CD4-positive, alpha-beta T cell treated with Interleukin-21 for 1 hour (primary cell): ENCODE measurements at regions not wholly inside any gene's neighbourhood (a gene's known extent, or its start where the extent isn't known, plus 50 kb on each side); places are given as distances from the start of the nearest gene placed in this dataset.

Experiments used
- DNase-seq: peaks from one replicate; pipeline ENCODE4 v3.0.0-alpha.2; 2020

DNA sequence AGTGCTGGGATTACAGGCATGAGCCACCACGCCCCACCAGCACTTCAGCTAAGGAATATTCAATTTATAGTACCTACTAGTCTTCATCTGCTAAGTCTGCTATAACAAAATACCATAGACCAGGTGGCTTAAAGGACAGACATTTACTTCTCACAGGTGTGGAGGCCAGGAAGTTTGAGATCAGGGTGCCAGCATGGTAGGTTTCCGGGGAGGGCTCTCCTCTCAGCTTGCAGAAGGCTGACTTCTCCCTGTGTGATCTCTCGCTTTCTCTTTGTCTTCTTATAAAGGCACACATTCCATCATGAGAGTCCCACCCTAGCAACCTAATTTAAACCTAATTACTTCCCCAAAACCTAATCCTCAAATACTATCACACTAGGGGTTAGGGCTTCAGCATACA, 433.0 kb downstream of the INSC start:
- no peak for DNase-seq

DNA sequence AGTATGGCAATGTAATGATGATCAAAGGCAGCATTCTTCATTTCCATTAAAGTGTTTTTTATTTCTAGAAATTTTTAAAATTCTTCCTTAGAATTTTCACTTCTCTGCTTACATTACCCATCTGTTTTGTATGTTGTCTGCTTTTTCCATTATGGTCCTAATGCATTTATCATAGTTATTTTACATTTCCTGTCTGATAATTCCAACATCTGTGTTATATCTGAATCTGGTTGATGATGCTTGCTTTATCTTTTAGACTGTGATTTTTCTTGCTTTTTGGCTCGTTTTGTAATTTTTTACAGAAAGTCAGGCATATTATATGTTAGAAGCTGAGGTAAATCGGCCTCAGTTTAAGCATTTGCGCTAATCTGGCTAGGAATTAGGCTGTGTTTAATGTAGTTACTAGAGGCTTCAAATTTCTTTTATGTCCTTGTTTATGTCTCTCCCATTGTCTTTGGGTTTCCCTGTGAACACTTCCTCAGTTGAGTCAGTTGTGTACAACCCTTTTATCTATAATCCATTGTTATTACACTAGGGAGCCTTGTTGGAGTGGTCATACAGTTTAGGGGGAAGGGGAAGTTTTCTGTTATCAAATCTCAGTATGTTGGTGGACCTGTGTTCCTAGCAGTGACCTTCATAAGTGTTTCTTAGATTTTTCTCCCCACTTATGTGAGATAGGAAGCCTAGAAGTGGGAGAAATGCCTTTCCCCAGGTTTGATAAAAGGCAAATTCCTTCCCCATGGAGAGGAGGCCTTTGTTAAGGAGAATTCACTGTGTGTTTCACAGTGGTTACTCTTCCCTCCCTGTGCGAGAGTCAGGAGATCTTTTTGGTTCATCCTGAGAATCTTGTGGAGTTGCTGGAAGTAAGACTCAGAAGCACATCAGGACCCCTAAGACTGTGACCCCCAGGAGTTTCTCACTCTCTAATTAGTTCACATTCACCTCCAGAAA, 437.5 kb downstream of the INSC start:
- DNase-seq, result no peak

DNA sequence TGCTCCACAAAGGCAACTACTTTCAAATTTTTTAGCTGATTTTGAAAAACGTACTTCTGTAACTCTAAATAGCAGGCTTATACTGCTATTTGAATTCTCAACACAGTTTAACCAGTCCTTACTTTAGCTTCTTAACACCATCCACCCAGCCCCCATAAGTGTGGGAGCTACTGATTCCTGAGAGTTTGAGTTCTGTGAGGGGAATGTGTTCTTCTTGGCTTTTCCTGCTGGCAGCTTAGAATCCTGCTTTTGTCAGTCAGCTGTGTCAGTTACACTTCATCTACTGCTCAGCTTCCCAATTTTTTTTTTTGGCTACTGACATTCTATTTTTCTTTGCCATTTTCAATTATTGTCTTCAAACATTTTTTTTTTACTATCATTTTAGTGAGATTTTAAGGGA, 440.4 kb downstream of the INSC start:
- DNase-seq, result no peak

DNA sequence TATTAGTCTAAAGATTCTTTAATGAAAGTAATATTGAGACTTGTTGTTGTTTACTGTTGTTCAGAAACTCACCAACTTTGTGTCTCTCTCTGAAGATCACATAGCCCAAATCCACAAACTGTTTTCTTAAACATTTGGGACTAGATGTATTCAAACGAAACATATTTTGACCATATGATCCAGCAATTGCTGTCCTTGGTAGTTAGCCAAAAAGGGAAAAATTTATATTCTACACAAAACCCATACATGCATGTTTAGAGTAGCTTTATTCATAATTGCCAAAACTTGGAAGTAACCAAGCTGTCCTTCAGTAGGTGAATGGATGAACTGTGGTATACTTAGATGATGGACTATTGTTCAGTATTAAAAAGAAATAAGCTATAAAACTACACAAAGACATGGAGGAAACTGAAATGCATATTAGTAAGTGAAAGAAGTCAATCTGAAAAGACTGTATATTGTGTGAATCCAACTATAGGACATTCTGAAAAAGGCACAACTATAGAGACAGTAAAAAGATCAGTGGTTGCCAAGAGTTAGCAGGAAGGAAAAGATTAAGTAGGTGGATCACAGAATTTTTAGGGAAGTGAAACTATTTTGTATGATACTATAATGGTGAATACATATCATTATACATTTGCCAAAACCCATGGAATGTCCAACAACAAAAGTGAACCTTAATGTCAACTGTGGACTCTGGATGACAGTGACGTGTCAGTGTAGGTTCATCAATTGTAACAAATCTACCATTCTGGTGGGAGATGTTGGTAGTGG, 442.9 kb downstream of the INSC start:
- DNase-seq, result no peak

DNA sequence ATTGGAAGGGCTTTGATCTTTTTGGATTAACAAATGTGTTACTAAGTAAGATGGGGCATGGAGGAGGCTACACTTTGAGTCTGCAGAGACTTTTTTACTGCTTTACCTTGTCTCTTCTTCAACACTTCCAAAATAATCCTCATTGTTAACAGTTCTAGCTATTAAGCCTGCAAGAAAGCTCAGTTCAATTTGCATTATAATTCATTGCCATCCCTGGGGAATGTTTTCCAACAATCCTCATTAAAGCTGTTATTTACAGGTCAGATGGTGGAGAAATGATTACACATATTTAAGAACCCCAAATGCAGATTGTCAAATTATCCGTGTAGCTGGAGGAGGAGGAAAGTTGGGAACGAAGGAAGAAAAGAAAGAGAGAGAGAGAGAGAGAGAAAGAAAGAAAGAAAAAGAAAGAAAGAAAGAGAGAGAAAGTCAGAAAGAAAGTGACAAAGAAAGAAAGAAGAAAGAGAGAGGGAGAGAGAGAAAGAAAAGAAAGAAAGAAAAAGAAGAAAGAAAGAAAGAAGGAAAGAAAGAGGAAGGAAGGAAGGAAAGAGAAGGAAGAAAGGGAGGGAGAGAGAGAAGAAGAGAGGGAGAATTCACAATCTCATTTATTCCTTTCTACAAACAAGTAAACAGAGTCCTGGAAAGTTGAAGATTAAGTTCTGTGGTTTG, 443.9 kb downstream of the INSC start:
- no peak for DNase-seq

DNA sequence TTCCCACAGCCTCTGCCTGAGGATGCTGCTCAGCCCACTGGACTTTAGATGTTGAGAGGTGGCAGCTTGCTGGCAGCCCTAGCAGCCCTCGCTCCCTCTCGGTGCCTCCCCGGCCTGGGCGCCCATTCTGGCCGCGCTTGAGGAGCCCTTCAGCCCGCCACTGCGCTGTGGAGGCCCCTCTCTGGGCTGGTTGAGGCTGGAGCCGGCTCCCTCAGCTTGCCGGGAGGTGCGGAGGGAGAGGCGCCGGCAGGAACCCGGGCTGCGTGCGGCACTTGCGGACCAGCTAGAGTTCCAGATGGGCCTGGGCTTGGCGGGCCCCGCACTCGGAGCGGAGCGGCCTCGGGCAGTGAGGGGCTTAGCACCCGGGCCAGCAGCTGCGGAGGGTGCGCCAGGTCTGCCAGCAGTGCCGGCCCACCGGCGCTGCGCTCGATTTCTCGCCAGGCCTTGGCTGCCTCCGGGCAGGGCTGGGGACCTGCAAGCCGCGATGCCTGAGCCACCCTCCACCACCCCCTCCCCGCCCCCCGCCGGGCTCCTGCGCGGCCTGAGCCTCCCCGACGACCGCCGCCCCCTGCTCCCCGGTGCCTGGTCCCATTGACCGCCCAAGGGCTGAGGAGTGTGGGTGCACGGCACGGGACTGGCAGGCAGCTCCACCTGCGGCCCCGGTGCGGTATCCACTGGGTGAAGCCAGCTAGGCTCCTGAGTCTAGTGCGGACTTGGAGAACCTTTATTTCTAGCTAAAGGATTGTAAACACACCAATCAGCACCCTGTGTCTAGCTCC, 446.2 kb downstream of the INSC start:
- DNase-seq, result no peak

DNA sequence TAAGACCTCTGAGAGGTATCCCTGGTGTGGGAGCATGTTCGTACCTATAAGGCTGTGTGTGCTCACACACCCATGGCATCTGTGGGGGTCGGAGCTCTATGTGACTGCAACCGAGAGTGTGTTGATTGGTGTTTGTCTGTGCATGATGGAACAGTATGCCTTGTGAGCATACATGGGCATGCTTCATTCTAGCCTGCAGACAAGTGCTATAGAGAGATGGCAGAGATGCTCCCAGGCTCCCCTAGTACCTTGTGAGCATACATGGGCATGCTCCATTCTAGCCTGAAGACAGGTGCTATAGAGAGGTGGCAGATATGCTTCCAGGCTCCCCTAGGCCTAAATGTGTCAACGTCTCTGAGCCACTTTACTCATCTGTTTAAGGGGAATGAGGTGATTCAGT, 447.5 kb downstream of the INSC start:
- no peak for DNase-seq

DNA sequence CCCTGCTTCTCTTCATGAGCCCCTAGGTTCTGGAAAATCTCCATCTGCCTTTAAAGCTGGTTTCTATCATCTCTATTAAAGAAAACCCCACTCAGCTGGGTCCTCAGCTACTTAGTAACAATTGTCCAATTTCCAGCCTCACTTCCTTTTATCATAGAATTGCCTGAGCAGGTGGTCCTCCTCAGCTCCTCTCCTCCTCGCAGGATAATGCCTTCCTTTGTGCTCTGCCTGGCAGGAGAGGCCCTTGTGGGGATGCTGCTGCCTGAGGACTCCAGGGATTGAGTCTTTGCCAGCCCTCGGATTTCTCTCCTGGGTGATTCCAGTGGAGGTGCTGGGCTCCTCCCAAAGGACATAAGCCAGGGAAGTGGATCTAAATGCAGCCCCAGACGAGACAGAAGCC, 448.3 kb downstream of the INSC start:
- no peak for DNase-seq

DNA sequence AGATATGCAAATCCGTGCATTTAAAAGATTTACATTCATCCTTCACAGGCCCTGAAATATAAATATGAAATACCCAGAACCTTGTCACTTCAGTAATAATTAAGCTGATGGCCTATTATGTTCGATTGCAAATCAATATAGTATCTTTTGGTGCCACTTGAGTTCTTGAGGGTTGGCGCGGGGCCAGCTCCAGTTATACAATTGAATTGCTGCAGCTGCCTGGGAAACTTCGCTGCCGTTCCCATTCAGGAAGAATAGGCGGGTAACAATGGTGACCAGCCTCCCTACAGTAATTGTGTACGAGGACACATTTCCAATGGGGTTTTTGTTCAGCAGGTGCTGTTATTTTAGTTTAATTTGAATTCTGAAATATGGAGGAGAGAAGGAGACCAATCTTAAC, 451.2 kb downstream of the INSC start:
- DNase-seq, result no peak

DNA sequence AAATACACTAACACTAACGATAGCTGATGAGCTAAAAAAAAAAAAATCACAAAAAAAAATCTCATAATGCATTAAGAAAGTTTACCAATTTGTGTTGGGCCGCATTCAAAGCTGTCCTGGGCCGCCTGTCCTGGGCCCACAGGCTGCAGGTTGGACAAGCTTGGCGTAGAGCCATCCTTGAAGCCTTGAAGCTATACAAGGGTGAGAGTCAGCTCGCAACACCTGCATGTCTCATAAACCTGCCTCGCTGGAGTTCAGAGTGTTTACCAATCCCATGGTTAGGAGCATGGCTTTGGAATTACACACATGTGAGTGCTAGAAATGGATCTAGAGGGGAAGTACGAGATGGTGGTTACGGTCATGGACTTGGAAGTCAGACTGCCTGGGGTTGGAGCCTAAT, 453.7 kb downstream of the INSC start:
- DNase-seq, result no peak

DNA sequence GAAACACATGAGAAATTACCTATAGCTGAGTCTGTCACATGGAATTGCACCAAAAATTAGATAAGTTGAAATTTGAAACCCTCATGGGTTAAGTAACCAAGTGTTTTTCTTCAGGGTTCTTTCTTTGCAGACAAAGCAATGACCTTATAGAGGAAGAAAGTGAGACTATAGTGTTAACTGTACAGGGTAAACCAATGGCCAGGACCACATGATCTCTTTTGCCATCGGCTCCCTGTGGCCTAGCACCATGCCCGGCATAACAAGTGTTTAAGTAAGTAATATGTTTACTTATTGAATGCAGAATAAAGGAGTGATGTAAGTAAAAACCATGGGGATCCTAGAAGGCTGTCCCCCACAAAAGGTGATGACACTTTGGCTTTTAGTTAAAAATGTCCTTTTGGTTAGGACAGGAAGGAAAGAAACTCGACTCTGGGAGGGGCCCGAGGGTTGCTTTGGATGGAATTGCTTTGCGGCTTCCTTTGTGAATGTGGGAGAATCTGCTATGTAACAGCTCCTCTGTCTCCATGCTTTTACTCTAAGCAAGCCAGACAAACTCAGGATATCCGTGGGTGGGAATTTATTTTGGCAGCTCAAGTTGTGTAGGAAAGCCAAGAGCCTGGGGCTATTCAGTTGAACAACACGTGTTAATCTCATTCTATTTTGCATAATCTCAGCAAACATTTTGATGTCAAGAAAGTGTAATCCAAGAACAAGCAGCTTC, 454.7 kb downstream of the INSC start:
- no peak for DNase-seq

DNA sequence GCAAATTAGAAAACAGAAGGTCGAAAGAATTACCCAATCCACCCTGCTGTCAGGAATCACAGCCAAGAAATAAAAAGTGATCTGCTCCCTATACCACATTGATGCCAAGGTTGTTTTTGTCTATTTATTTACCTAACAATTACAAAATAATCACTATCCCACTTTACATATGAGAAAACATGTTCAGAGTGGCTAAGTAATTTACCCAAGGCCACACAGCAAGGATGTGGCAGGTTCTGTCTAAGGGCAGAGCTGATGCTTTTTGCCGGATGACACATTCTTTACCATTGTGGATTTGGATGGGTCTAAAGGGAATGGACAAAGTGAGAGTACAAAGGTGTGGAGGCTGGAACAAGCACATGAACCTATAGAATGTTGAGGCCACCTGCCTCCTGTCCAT, 460.7 kb downstream of the INSC start:
- no peak for DNase-seq

DNA sequence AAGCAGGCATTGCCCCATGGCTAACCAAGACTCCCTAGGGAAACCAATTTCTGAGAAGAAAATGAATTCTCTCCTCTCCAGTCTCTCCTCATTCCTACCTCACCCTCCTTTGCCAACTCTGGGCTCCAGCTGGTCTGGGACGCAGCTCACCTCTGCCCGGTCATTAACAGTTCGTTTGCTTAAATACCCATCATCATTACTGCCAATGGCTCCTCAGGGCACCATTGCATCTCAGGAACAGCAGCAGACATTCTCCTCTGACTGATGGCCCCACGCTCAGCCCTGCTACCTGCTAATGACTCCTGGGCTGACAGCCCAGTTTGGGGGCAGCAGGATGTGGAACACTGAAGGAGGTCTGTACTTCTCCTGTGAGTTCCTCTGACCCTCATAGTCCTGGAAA, 462.0 kb downstream of the INSC start:
- DNase-seq, result no peak

DNA sequence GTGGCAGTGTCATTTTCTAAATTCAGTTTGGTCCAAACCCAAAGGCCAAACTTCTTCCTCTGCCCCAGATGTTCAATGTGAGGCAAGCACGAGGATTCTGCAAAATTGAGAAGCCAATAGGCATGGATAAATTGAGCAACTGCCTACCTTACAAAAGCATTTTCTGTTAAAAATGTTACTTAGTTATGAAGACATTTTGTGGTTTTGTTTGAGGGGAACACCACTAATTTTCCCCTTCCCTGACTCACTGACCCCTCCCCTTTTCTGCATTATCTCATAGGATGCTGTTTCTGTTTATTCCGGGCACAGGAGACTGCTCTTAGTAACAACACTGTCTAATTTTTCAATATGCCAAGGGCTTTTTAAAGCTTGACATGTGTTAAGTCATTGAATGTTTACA, 462.8 kb downstream of the INSC start:
- no peak for DNase-seq

DNA sequence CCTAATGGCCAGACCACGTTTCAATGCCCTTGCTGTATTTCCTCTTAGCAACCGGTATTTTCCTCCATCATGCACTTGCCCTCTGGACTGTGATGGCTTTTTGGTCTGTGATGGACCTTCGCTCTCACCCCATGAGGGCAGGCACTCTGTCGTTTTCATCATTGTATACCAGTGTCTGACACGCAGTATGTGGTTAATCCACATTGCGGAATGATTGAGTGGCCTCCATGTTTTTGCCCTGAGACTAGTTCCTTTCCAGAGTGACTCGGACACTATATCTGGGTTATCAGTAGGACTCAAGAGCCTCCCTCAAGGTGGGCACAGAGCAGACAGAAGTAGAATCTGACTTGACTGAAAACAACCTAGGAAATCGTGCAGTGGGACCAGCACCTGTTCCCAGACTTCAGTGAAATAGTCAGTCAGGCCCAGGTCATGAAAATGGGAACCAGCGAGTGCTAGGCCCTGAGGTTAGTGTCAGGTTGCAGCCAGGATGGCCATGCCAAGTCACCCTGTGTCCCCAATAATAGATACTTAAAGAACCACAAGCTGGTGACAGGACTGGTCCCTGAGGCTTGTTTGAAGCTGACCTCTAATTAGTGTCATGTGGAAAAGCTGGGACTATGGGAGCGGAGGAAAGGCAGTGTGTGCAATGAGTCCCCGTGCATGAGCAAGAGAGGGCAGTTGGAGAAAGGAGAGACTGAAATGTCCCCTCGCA, 464.7 kb downstream of the INSC start:
- DNase-seq, result no peak

DNA sequence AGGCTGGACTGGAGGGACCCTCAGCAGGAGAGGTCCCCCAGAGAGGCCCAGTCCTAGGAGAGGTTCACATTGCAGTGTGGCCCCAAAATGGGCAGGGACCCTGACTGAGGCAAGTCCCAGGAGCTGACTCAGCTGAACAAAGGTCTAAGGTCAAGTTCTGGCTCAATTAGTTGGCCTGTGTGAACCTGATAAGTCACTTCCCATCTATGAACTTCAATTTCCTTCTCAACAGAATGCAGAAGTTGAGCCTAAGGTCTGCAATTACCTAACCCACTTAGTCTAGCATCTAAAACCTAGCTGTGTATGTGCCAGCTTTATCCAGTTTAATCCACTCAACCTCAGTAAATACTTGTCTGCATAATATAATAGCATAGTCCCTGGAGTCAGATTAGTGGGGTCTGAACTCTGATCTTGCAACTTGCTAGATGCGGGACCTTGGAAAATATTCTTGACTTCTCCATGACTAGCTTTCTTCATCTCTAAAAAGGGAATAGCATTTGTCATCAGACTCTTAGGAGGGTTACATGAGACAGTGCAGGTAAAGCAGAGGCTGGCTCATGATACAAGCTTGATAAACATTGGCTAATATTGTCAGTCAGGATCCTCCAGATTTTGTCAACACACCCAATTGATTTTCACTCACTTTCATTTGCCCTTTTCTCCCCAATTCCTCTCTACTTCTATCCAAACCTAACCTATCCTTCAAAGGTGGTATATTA, 465.5 kb downstream of the INSC start:
- no peak for DNase-seq

DNA sequence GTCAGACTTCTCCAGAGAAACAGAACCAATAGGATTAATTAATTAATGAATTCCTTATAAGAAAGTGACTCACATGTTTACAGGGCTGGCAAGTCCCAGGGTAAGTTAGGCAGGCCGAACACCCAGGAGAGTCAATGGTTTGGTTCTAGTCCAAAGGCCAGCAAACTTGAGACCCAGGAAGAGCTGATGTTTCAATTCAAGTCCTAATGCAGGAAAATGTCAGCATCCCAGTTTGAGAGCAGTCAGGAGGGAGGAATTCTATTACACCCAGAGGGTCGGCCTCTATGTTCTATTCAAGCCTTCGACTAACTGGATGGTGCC, 466.0 kb downstream of the INSC start:
- DNase-seq, result no peak

DNA sequence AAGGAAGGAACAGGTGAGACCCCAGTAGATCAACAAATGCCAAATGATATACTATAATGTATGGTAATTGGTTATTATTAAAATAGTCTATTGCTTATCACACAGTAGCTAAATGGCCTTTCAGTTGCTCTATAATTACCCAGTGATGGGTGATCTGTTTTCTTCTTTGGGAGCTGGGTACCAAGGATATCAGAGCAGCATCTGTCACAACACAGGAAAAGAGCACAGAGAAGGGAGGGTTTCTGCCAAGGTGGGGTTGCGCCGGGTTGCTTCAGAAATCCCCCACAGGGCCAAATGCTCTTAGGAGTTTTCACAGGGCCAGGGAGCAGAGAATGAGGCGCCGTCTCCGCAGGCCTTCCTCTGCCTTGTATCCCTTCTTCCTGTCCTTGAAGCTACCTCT, 469.4 kb downstream of the INSC start:
- no peak for DNase-seq

DNA sequence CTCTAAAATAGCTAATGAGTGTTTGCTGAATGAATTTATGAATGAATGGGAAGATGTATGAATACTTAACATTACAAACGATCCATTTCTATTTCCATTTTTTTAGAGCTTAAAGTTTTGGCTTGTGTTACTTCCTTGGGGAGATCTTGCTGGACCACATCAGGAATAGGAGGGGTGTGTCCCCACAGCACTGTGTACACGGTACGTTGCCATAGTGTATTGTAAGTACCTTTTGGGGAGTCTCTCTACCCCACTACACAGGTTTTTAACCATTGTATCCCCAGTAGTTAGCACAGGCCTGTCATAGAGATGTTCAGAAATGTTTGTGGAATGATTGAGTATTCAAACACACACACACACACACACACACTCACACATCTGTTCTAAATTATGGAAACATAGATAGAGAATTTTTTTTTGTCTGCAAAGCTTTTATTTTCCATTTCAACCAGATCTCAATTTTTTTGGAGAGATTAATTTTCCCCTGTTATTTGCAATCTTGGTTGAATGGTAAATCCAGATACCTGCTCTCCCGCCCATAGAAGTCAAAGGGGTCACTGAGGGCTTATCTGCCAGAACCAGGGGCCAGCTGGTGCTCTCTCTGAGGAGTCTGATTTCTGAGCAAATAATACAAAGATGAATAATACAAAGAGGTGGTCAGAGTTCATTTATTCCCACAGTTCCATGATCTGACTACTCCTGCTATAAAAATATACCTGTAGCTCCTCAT, 471.0 kb downstream of the INSC start:
- DNase-seq, result no peak

DNA sequence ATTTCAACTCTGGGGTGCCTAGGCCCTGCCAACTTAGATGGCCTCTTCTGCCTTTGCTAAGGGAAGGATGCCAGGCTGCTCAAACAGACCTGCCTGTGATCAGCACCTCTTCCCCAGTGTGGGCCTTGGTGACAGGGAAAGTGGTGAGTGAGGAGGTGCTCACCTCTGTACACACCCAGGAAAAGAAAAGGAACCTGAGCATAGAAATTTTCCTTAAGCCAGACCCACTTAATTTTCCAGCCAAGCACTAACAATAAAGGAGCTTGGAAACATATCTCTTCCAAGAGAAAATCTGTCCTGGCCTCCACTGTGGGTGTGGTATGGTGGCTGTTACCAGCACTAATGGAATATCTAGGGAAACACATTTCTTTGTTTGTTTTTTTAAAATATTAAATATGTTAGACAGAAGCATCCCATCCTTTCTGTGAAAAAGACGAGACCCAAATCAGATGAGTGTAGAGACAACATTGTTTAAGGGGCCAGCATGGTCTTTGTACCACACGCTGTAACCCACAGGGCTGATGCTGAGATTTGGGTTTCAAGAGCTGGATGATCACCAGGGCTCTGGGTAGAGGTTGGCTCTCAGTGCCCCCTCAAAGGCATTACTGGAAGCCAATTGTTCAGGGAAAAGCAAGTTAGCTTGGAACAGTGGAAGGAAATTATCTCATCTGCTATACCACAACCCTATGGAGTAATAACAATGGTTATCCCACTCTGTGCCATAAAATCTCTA, 472.2 kb downstream of the INSC start:
- DNase-seq, result no peak
